HG02884 (cell line): ENCODE measurements at regions not wholly inside any gene's neighbourhood (a gene's known extent, or its start where the extent isn't known, plus 50 kb on each side); places are given as distances from the start of the nearest gene placed in this dataset.
"Not testable (repeated sequence)": the region's sequence is repeated elsewhere in the genome, so short reads cannot be mapped to it uniquely, and the experiment has no call there.

Source experiments
- ATAC-seq: cut with Tn5 transposase; IDR thresholded peaks from one replicate; pipeline ENCODE4 v1.9.1; 2021; ENCODE audit warnings: mild to moderate bottlenecking, moderate library complexity; ENCODE audit not compliant: unreplicated experiment

DNA sequence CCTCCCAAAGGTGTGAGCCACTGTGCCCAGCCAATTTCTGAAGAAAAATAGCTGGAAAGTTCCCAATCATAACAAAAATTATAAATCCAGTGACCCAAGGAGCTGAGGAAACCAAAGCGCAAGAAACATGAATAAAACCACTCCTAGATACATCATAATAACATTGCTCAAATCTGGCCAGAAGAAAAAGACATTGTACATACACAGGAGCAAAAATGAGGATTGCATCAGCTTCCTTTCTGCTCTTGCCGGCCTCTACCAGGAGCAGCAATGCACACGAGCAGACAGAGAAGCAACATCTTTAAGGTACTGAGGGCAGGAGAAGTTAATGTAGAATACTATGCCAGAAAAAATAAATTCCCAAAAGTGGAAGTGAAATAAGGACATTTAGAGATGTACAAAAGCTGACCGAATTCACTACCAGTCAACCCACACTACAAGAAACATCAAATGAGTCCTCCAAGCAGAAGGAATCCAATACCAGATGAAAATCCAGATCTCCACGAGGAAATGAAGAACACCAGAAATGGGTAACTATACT, 127.0 kb upstream of the NBPF11 start:
- not testable (repeated sequence) for ATAC-seq

GRCh38 chr1:148277865-148278279, 125.8 kb upstream of the NBPF11 start:
- not testable (repeated sequence) for ATAC-seq

DNA sequence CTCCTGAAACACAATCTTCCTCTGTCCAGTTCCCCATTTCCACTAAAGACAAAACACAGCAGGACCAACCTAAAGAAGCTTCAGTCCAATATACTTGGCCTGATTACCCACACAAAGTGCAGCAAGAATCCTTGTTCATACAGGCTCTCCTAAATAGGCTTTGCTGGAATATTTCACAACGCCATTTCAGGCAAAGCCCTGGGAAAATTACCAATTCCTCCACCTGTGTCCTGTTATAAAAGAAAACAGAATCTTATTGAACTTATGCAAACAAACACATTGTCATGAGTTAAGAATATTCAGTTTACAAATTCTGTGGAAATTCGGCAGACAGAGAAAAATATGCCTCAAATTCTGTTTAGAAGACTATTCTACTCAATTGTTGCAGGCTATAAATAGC, 115.0 kb upstream of the NBPF11 start:
- not testable (repeated sequence) for ATAC-seq

DNA sequence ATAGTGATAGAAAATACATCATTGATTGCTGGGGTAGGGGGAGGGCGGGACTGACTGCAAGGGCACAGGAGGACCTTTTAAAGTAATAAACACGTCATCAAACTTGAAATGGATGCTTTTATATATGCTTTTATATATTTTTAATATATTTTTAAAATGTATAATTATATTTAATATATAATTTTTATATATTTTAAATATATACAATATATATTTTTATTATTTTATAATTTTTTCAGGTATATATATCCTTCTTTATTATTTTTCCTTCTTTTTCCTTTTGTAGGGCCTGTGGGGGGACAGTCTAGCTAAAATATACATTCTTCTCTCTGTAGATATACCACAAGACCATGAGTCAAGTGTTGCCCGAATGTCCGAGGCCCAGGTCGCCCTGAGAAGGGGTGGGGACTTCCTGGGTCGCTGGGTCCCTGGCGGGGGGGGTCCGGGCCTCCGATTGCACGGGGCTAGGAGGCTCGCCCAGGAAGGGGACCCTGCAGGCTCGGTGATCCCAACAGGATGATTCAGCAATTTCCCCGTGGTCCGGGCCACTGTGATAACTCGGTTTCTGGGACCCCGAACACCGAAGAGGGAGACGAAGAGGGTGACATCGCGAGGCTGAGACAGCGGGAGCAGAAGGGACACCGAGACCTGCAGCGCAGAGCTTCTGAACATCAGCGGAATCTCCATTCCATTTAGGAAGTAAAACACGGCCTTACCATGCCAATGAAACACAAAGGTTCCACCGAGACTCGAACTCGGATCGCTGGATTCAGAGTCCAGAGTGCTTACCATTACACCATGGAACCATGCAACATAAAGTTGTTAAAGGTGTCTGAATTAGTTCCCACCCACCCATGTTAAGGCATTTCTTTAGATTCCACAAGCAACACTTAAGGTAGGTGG, 112.5 kb upstream of the NBPF11 start:
- ATAC-seq, result no peak

DNA sequence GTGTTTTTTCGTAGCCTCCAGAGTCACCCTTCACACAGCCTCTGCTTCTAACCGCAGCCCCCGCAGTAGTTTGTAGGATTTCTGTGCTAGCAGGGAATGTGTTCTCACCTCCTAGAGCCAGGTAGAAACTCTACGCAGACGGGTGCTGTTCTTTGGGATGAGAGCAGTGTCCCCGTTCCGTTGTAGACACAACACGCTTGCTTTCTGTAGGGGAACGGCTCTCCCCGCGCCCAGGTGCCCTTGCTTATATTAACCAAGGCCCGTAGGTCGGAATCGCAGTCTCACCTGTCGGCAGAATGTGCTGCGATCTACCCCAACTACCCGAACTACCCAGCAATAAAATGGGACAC, 111.8 kb upstream of the NBPF11 start:
- ATAC-seq, result no peak

DNA sequence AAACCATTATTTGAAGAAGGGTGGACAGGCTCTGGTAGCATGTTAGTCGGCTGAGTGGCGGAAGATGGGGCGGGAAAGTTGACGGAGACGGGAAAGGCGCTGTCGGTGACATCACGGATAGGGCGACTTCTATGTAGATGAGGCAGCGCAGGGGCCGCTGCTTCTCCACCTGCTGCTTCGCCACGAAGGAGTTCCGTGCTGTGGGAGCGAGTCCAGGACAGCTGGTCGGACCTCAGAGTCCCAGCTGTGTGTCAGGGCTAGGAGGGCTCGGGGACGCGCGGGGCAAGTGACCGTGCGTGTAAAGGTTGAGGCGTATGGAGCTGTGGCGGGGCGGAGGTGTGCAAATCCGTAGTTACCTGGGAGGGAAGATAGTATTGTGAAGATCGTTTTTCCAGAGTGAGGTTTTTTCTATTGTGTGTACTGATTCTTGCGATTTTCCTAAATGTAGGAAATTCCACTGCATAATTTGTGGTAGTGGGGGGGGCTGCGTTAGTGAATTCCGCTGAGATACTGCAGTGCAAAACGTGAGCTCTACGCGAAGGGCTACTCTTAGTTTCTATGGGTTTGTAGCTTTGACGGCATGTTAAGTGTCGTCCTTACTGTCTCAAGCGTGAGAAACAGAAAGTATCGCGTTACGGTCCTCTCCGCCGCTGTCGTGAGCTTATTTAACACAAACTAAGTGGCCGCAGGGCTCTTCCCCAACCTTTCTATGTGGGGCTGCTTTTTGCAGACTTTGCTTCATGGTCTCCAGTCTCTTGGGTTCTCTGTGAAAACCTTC, 111.2 kb upstream of the NBPF11 start:
- peak; percentile 78 for ATAC-seq

- ATAC-seq, result not testable (repeated sequence)
These were observed 109.6 kb upstream of the NBPF11 start for GRCh38 chr1:148261684-148262083.

DNA sequence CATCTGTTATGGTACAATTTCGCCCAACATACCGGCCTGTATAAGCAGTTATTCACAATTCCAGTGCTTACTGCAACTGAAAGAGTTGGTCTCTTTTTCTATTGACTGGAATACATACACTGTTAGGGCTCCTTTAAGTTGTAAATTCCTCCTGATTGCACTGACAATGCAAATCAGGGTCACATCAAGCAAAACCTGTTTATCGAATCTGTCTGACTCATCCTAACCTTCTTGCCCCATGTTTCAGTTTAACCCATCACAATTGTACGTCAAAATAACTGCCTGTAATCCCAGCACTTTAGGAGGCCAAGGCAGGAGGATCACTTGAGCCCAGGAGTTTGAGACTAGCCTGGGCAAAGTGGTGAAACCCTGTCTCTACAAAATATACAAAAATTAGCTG, 105.8 kb upstream of the NBPF11 start:
- ATAC-seq, result not testable (repeated sequence)

- not testable (repeated sequence) for ATAC-seq
These were observed 102.7 kb upstream of the NBPF11 start for GRCh38 chr1:148254611-148255429.

DNA sequence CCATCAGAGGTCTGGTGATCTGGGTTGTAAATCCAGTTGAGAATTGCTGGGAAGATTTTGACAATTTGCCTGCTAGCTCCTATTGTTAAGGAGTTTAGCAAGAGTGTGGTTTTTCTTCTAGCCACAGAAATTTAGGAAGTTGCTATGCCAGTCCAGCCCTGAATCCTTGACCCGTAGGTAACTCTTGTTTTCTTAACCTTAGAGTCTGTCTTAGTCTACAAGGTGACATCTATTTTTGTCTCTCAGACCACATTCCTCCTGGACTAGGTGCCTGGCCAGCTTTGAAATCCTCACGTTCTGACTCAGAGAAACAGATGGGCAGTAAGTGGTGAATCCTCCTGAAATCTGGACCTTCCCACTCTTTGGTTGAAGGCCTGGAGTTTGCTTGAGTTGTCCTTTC, 101.7 kb upstream of the NBPF11 start:
- ATAC-seq, result not testable (repeated sequence)

GRCh38 chr1:148248798-148249197, 96.7 kb upstream of the NBPF11 start:
- ATAC-seq, result not testable (repeated sequence)

- not testable (repeated sequence) for ATAC-seq
These were observed 94.3 kb upstream of the NBPF11 start for GRCh38 chr1:148246258-148246861.

DNA sequence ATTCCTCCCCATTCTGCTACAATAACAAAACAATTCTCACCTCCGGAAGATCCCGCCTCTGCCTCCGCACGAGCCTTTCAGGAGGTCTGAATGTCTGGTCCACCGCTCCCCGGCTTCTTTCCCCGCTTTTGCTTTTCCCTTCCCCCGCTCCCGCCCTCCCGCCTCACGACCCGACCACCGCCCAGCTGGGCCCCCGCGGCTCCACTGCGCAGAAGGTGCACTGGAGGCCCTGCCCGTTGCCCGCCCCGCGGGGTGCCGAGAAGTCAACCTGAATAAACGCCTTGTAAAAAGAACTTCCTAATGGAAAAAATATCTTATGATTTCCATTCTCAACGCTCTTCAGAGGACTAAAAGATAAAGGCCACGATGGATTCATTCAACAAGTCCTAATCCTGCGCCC, 93.8 kb upstream of the NBPF11 start:
- not testable (repeated sequence) for ATAC-seq

DNA sequence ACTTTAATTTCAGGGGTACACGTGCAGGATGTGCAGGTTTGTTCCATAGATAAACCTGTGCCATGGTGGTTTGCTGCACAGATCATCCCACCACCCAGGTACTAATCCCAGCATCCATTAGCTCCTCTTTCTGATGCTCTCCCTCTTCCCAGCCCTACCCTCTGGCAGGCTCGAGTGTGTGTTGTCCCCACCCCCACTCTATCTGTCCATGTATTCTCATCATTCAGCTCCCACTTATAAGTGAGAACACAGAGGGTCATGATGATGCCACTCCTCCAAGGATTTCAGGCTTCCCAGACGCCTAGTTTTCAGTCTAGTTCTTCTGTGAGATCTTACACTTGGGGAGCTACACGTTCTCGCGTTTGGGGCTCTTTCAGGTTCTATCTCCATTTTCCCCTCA, 93.4 kb upstream of the NBPF11 start:
- not testable (repeated sequence) for ATAC-seq

- ATAC-seq, result not testable (repeated sequence)
These were observed 81.2 kb upstream of the NBPF11 start for GRCh38 chr1:148233250-148233649.

DNA sequence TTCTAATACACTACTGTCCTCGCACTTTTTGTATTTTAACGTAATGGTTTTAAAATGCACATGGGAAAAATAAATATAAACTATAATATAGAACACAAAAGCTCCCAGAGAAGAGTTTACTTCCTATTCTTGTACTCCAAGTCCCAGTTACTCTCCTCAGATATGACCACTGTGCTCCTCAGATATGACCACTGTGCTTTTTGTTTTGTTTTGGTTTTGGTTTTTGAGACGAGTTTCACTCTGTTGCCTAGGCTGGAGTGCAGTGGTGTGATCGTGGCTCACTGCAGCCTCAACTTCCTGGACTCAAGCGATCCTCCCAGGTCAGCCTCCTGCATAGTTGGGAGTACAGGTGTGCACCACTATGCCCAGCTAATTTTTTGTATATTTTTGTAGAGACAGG, 76.8 kb upstream of the NBPF11 start:
- ATAC-seq, result not testable (repeated sequence)

GRCh38 chr1:148222399-148223159, 70.5 kb upstream of the NBPF11 start:
- not testable (repeated sequence) for ATAC-seq

DNA sequence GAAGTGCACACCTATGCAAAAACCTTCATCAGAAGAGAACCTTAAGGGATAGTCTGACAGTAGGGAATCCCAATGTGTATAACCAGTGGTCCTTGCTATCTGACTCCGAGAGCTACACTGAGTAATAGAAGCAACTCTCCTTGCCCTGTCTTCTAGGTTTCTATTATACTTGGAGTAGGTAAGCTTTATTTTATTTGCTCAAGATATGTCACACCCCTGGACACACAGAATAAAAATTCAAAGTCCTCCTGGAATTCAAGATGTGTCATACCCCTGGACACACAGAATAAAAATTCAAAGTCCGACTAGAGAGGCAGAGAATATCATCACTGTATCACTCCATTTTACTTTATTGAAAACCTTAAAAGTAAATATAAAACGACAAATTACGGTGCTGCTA, 69.5 kb upstream of the NBPF11 start:
- ATAC-seq, result not testable (repeated sequence)

DNA sequence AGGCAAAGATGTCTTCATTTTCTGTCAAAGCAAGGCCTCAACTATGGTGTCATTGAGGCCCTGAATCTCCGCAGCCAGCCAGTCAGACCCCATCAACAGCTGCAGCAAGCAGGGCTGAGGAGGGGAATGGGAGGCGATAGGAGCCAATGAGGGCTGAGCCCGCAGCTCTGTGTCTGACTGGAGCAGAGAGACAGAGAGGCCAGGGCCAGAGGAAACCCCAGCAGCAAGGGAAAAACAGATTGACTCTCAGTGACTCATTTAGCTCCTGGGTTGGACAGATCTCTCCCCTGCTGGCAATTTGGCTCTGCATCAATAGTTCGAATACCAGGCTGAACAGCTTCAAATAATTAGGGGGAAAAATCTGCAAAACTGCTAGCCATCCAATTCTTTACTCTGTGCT, 67.1 kb upstream of the NBPF11 start:
- ATAC-seq, result not testable (repeated sequence)

DNA sequence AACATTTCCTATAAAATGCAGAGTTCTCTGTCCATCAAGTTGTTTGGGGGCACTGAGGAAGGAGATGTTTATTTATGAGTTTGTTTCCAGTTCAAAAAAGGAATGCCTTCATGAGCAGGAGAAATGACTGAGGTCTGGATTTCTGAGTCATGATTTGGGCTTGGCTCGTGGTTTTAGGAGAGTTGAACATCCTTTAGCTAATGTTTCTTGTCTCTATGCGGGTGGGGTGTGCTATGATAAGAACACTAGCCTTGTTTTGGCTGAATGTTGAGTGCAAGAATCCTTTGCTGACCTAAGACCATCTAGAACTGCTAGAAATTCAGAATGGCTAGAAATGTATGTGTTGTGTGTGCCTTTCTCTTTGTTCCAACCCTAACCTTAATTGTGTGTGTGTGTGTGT, 59.1 kb upstream of the NBPF11 start:
- not testable (repeated sequence) for ATAC-seq
